Fibroblast of skin of abdomen (primary cell): ENCODE measurements at regions not wholly inside any gene's neighbourhood (a gene's known extent, or its start where the extent isn't known, plus 50 kb on each side); places are given as distances from the start of the nearest gene placed in this dataset.

Source experiments
- DNase-seq: peaks from one replicate; pipeline ENCODE4 v3.0.0-alpha.2; 2013

DNA sequence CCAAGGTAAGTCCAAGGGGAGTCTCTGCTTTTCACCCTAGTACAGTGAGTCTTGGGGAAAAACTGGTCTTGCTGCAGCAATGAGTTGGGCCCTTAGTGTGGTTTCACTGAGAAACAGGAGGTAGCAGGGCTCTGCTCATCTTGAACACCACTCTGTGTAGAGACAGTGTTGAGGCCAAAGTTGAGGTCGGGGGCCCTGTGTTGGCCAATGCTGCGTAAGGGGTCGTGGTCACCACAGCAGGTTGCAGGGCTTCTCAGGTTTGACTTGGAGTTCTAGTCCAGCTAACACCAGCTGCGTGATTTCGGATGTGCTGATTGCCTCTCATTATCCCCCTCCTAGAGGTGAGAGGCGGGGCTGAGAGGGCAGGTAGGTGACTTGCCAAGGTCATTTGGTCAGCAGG lies 807.5 kb downstream of the VRK1 start:
- no peak for DNase-seq

DNA sequence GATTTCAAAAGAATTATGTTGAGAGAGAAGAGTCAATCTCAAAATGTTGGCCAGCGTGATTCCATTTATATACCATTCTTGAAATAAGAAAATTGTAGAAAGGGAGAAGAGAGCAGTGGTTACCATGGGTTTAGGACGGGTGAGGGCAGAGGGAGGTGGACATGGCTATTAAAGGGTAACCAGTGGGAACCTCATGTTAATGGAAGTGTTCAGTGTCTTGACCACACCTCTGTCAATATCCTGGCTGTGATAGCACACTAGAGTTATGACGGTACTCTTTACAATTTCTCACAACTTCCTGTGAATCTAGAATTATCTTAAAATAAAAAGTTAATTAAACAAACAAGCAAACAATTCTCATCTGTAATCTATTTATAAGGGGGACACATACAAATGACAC lies 821.2 kb downstream of the VRK1 start:
- no peak for DNase-seq

DNA sequence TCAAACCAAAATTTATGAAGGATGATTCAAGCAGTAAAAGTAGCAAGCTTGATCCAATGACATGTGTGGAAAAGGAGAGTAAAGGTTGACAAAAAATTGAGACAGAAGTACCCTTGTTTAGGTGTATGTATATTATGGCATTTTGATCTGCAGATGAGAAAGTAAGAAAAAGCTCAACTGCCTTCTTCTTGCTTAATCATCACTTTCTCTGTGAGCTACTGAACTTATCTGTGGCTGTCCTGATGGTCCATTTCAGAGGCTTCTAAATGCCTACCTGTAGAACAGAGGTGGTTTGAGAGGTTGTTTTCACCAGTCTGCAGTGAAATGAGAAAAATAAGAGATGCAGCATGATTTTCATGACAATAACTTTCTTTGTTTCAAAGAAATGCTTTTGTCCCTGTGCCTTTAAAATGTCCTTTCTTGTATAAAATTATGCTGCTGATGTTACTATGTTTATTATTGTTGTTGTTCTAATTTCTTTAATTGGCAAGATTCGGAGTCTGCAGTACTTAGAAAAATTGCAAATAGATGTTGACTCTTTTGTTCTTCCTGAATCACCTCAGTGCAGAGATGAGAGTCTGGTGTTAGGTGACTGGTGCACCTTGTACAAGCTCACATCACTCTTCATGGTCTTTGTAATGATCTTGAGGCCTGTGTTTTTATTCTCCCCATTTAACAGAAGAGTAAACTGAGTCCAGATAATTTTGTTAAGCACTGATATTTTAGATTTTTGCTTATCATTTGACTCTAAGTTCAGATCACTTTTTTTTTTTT lies 821.9 kb downstream of the VRK1 start:
- DNase-seq: no peak

DNA sequence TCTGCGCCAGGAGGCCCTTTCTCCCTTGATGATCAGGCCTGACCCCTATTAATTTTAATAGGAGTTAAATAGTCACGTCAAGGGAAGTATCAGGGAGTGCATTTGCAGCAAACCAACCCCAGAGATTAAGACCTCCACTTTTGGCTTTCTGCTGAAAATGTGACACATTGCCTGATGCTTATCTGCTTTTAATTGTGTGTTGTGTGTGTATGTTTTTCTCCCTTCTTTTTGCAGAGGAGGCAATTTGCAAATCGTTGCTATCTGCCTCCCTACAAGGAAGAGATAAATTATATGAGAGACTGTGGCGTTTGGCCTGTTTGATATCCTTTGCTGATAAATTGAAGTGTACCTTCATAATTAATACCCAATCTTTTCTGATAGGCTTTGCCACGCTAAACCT lies 822.9 kb downstream of the VRK1 start:
- DNase-seq: no peak

DNA sequence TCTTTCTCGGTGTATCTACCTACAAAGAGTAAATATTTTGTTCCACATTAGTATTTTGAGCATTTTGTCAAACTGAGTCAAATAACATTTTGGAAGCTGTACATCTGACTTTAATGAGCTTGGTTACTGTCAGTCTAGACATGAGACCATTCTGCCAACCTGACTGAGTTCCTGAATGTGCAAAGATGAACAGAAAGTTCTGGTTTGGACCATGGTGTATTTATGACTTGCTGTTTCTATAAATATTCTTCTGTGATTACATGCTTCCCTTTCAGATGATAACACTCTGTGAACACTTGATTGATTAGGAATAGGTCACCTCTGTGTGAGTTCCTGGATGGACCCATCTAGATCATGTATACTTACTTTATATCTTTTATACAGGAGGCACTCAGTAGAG lies 827.8 kb downstream of the VRK1 start:
- no peak for DNase-seq

DNA sequence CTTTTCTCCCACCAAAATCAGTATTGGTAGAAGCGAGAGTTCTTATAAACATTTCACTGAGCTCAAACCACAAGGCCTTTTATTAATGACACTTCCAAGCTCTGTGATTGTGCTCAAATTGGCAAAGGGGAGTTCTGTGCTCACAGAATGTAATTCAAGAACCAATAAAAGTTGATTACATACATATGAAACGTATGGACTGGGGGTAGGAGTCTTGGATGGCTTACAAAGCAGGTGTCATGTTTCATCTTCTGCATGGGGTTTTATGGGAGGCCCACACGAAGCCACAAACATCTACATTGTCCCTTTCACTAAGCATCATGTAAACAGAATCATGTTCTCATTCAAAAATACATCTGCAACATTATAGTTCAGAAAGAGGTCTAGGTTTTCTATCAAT lies 828.3 kb downstream of the VRK1 start:
- DNase-seq: peak; percentile 9

DNA sequence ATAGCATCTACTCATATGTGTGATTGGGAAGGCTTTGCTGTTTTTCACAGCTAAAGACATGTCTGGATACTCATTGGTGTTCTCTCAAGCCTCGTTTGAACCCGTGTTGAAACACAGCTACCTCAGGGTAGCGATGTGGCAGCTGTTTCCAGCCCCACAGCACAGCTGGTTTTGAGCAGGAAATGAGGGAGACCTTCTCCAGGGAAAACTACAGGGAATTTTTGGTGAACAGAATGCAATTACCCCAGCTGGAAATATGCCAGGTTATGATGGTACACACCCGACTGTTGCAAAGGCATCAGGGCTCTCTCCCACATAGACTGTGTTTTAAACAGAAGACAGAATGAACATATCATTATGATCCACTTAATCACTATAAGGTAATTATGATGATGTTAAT lies 828.9 kb downstream of the VRK1 start:
- DNase-seq: no peak

DNA sequence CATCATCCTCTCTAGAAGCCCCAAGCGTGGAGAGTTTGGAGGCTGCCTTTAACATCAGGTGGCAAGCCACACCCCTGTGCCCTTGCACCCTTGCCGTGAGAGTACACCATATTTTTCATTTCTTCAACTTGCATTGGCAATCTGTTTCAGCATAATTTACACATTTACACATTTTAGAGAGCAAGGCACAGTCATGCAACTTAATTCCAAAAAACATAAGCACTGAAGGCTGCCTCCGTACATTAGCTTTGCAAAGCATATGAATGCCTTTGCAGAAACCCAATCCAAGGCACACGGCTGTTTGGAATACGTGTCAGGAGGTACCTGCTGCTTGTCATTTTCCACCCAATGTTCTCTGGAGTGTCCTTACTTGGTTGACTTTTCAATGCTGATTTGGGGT lies 833.1 kb downstream of the VRK1 start:
- DNase-seq: no peak

DNA sequence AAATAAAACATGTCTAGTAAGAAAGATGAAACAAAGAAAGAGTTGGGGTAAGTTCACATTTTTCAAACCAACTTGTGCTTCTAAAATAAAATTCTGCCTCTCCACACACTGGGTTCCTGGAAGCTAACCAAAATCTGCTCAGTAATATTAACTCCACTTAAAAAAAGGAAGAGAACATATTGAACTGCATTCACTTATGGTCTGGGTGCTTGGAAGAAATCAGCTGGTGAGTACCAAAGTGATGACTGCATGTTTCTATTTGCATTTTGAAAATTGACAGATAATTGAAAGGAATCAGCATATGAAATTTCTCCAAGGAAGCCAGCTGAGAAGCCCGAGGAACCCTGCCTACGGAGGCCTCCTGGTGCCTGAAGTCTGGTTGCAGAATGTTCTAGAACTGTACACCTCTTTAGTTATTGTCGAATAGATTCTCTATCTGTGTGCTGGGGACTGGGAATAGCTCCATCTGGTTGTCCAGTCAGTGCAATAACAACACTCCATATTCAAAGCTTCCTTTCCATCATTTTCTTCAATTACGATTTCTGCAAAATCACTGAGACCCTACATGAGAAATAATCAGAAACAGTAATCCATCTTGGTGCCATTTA lies 836.1 kb downstream of the VRK1 start:
- DNase-seq: no peak

DNA sequence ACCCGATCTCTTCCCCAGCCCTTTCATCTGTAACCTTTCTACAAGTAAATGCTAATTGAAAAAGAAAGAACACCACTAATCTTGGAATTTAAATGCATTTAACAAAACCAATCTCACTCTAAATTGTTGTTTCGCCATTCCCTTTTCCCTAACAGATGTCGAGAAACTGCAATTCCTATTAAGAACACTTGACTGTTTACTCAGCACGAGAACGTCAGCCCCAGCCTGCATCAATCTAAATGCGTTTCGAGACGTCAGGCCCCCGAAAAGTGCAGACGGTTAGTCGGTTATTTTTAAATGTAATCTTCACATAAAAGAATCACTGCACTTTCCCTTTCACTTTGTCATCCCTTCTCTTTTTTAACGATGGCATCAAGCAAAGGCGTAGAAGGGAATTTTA lies 837.6 kb downstream of the VRK1 start:
- DNase-seq: peak; percentile 22

DNA sequence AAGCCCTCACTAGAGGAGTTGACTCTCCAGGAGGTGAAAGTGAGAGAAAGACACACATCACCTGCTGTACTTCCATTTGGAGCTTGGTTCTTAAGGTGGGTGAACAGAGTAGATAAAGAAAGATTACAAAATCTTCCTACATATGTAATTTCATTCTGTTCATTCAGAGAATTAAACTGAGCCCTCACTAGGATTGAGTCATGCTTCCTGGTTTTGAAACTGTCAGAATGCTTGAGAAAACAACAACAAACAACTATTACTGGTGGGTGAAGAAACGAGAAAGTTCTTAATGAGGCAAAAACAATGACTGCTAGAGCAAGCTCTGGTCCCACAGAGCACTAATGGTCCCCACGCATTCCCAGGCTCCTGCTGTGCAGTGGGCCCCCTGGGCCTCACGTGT lies 841.7 kb downstream of the VRK1 start:
- DNase-seq: no peak

DNA sequence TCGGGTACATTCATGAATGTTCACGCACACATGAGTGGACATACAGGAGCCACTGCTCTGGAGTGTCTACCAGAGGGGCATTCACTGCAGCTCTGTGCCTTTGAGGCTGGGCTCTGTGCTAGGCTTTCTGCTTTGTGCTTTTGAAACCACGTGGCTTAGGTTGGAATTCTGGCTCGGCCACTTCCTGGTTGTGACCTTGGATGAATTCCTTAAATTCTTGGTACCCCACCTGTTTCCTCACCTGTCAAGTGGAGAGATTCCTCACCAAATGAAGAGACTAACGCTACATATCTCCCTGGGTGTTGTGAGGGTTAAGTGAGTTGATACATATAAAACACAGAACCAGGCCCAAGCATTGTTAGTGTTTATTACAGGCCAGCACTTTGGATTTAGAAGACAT lies 842.8 kb downstream of the VRK1 start:
- DNase-seq: no peak

DNA sequence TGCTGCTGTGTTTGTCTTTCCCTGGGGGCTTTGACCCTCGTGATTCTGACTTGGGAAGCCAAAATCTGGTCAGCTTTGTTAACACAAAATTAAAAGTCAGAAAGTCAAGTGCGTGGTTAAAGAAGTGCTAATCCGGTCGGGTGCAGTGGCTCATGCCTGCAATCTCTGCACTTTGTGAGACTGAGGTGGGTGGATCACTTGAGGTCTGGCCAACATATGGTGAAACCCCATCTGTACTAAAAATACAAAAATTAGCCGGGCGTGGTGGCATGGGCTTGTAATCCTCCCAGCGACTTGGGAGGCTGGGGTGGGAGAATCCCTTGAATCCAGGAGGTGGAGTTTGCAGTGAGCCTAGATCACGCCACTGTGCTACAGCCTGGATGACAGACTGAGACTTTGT lies 844.6 kb downstream of the VRK1 start:
- peak; percentile 14 for DNase-seq

DNA sequence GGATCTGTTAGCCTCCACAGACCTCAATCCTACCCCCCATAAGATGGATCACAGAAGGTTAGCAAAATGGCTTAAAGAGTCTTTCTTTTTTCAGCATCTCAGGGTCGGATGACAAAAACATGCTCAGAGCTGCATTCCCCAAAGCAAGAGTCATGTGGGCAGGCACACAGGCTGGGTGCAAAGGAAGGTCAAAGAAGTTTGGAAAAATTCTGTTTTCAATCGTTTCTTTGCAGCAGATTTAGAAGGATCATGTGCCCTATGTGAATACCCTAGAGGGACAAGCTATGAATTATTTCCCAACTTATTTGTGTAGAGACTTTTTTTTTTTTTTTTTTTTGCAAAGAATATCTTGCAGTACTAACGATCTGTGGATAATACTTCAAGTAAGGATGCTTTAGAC lies 845.4 kb downstream of the VRK1 start:
- DNase-seq: no peak

DNA sequence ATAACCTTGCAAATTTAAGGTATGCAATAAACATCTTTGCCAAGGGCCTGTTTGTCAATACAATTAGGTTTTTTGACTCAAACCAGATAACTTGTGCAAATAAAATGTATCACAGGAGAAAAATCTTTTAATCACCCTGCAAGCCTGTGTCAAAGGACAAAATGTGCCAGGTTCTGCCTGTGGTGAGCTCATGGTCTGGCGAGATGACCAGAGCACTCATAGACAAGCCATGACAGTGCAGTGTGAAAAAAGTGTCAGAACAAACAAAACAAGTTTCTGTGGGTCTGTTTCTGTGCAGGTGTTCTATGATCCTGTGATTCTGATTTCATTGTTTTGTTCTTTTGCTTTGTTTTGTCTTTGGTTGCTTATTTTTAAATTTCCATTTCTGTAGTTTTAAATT lies 847.2 kb downstream of the VRK1 start:
- no peak for DNase-seq

DNA sequence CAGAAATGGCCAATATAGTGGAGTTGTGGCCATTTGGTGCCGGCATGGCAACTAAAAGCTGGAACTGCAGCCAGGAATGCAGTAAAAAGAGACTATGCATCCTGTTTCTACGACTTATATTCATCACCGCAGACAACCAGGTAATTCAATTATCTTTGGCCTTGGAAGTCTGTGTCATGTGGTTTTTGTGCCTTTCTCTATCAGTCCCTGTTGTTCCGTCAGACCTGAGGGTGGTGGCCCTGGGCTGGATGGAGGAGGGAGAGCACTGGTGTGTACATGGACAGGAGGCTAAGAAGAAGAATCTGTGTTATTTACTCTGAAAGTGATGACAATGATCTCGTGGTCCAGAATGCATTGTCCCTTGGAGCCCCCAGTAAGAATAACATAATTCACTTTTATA lies 852.6 kb downstream of the VRK1 start:
- DNase-seq: no peak

DNA sequence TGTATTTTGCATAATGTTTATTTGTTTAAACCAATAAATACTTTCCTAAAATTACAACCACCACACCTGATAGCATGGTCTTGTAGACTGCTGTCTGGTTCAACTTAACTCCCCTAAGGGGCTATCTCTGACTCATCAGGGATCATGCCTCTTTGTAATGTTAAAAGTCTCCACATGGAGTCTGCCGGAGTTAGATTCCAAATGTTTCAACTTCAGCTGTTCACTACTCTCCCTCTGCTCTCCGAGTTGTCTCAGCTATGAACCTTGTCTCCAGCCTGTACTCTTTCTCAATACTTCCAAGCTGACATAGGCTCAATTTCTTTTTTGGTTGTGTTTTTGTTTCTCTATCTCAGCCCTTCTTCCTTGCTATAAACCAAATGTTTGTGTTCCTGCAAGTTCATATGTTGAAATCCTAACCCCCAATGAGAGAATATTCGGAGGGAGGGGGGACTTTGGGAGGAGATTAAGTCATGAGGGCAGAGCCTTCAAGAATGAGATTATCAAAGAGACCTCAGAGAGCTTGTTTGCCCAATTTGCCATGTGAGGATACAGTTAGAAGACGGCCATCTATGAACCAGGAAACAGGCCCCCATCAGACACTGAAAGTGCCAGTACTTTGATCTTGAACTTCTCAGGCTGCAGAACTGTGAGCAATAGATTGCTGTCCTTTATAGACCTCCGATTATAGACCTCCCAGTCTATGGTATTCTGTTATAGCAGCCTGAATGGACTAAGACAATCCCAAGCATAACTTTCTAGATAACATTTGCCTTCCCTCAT lies 858.2 kb downstream of the VRK1 start:
- no peak for DNase-seq

DNA sequence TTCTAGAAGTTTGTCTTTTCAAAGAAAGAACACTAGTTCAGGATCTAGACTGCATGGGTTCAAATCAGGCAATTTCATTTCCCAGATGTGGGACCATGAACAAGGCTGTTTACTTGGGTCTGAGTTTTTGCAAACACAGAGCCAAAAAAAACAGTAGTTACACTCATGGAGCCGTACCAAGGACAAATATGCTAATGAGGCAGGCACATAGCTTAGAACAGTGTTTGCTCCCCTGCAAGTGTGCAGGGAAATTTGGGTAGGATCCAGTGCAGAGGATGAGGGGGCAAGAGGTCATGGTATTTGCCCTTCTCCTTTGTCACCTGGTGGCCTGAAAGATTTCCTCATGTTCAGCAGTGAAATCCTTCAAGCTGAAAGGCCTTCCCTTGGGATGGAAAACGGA lies 860.4 kb downstream of the VRK1 start:
- no peak for DNase-seq

DNA sequence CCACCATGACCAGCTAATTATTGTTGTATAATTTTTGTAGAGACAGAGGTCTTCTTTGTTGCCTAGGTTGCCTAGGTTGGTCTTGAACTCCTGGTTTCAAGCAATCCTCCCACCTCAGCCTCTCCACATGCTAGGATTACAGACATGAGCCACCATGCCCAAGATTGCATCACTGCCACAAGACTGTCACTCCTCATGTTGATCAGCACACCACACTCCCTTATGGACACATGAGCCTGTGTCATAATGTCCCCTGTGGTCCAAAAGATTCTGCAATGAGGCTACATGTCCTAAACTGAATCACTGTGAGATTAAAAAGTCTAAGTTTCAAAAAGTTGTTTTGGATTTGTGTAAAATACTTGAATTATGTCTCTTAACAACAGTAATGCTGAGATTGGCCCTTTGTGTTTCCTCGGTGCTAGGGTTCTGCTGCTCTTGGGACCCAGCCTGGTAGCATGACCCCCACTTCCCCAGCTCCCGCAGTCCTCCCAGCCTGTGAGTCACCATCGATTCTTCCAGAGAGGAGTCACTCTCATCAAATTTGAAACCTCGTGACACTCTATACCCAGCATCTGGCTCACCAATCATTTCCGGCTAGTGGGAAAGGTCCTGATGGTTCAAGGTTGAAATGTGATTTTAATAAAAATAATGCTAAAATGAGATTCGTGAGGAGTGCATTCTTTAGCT lies 890.9 kb downstream of the VRK1 start:
- DNase-seq: peak; percentile 75

DNA sequence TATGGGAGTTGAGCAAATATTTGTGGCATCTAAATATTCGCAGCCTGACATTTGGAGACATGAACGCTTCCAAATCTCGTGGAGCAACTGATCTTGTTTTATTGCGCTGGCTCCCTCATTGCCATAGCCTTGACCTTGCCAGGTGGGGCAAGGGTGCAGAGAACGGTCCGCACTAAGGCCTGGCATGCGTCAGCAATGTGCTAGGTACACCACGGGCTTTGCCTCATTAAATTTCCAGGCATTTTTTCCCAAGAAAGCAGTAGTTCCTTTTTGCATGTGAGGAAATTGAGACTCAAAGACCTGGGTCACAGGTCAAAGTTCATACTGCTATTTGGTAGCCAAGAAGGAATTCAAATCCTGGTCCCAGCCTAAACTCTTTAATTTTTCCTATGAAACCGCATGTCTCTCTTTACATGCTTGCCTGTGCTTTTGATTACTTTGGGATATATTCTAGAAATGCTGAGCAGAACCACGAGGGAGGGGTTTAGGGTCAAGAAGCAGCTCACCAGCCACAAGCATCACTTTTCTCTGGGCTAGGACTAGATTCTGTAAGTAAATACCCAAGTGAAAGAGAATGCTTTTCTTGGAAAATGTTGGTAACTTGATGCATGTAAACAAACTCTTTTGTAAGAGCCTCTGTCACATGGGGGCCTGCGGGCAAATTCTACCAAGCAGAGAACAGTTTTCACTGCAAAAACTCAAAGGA lies 891.6 kb downstream of the VRK1 start:
- no peak for DNase-seq

DNA sequence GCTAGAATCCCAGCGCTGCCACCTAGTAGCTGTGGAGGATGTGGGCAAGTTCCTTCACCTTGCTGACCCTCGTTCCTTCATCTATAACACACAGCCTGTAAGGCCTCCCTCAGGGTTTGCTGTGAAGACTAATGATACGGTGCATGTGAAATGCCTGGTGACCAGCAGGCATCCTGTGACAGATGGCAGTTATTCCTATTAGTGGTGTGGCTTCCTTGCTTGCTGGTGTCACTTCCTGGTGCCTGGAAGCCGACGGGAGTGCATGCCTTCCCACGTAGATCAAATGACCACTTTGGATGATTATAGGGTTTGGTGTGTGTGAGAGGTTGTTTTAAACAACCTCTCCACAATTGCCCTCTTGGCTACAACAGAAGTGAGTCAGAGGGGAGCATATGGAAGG lies 894.9 kb downstream of the VRK1 start:
- no peak for DNase-seq

DNA sequence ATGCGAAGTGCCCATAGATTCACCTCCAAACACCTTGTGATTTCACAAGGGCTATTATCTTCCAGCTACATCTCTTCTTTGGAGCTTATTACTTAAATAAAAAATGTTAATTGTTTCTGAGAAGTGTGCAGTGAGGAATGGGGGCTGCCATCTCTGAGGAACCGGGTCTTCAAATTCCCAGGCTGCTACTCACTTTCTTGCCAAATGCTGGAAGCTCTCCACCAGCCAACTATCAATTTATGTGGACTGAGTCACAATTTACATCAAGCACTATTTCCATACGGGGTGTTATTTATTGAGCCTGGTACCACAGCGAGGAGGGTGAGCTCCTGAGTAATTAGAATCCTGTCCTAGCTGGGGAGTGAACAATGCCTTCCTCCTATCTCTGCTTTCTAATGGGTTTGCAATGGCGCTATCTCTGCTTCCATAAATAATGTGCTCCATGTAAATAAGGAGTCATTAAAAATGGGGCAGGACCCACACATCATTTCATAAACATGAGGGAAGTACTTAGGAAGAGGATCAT lies 898.3 kb downstream of the VRK1 start:
- DNase-seq: peak; percentile 53
